ENCODE measurements at regions not wholly inside any gene's neighbourhood (a gene's known extent, or its start where the extent isn't known, plus 50 kb on each side); places are given as distances from the start of the nearest gene placed in this dataset.
"Not testable (repeated sequence)": the region's sequence is repeated elsewhere in the genome, so short reads cannot be mapped to it uniquely, and the experiment has no call there.

DNA sequence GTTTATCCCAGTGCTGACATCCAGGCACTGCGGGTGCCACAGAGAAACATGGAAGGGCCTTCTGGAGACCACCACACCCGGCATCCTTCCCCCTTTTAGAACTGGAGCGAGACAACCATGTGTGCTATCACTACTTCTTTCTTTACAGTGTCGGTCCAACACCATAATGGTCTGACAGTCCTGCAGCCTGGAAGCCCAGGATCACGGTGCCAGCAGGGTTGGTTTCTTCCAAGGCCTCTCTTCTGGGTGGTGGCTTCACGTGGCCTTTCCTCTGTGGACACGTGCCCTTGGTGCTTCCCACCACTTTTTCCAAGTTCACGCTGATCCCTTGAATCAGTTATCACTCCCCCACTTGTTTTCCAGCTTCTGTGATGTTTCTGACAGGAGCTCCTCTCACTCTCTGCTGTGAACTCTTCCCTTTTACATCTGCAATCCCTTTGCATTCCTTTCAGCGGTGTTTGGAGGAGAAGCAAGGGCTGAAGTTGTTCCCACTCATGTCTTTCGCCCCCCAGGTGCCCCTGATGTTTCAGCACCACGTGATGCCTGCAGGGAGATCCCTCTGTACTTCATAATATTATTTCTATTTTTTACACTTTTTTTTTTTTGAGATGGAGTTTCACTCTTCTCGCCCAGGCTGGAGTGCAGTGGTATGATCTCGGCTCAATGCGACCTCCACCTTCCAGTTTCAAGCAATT lies 1067.0 kb downstream of the RPIA start:
- TF ChIP-seq, protein P1, sequence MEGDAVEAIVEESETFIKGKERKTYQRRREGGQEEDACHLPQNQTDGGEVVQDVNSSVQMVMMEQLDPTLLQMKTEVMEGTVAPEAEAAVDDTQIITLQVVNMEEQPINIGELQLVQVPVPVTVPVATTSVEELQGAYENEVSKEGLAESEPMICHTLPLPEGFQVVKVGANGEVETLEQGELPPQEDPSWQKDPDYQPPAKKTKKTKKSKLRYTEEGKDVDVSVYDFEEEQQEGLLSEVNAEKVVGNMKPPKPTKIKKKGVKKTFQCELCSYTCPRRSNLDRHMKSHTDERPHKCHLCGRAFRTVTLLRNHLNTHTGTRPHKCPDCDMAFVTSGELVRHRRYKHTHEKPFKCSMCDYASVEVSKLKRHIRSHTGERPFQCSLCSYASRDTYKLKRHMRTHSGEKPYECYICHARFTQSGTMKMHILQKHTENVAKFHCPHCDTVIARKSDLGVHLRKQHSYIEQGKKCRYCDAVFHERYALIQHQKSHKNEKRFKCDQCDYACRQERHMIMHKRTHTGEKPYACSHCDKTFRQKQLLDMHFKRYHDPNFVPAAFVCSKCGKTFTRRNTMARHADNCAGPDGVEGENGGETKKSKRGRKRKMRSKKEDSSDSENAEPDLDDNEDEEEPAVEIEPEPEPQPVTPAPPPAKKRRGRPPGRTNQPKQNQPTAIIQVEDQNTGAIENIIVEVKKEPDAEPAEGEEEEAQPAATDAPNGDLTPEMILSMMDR (IDR thresholded peaks at IDR 0.05) = not testable (repeated sequence)
- TF ChIP-seq, protein P2, sequence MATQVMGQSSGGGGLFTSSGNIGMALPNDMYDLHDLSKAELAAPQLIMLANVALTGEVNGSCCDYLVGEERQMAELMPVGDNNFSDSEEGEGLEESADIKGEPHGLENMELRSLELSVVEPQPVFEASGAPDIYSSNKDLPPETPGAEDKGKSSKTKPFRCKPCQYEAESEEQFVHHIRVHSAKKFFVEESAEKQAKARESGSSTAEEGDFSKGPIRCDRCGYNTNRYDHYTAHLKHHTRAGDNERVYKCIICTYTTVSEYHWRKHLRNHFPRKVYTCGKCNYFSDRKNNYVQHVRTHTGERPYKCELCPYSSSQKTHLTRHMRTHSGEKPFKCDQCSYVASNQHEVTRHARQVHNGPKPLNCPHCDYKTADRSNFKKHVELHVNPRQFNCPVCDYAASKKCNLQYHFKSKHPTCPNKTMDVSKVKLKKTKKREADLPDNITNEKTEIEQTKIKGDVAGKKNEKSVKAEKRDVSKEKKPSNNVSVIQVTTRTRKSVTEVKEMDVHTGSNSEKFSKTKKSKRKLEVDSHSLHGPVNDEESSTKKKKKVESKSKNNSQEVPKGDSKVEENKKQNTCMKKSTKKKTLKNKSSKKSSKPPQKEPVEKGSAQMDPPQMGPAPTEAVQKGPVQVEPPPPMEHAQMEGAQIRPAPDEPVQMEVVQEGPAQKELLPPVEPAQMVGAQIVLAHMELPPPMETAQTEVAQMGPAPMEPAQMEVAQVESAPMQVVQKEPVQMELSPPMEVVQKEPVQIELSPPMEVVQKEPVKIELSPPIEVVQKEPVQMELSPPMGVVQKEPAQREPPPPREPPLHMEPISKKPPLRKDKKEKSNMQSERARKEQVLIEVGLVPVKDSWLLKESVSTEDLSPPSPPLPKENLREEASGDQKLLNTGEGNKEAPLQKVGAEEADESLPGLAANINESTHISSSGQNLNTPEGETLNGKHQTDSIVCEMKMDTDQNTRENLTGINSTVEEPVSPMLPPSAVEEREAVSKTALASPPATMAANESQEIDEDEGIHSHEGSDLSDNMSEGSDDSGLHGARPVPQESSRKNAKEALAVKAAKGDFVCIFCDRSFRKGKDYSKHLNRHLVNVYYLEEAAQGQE (IDR thresholded peaks at IDR 0.05; ENCODE audit: insufficient read depth in 1 of 2, low read depth in 2 of 2, low read length in 1 of 2) = not testable (repeated sequence)
- TF ChIP-seq TCF7L2 (IDR thresholded peaks at IDR 0.05; ENCODE audit: low read depth, low read length) = not testable (repeated sequence)

Data from Panc1 (cell line).